GM23248 (cell line): ENCODE measurements at regions not wholly inside any gene's neighbourhood (a gene's known extent, or its start where the extent isn't known, plus 50 kb on each side); places are given as distances from the start of the nearest gene placed in this dataset.

Experiments used
- DNase-seq: peaks from one replicate; pipeline ENCODE4 v3.0.0-alpha.2; 2015
- H2AFZ ChIP-seq: fragments of 200-600 bp; sonication (generic); 2 replicates; pipeline ENCODE4 v1.6.1; 2016; ENCODE audit warnings: antibody characterized with exemption
- H3F3A ChIP-seq: fragments of 200-600 bp; sonication (generic); 2 replicates; pipeline ENCODE4 v1.6.1; 2016; ENCODE audit warnings: mild to moderate bottlenecking, antibody characterized with exemption, mixed run types; ENCODE audit not compliant: insufficient read depth
- H3K27ac ChIP-seq: fragments of 200-600 bp; sonication (generic); 2 replicates; pipeline ENCODE4 v1.5.1; 2016; ENCODE audit warnings: mild to moderate bottlenecking
- H3K27me3 ChIP-seq: fragments of 200-600 bp; sonication (generic); replicated peaks from 2 replicates; pipeline ENCODE4 v1.6.1; 2016; ENCODE audit warnings: mild to moderate bottlenecking; ENCODE audit not compliant: insufficient read depth
- H3K36me3 ChIP-seq: fragments of 200-600 bp; sonication (generic); 2 replicates; pipeline ENCODE4 v1.6.1; 2016; ENCODE audit warnings: low read depth, mild to moderate bottlenecking
- H3K4me1 ChIP-seq: fragments of 200-600 bp; sonication (generic); 2 replicates; pipeline ENCODE4 v1.6.1; 2016; ENCODE audit warnings: mild to moderate bottlenecking; ENCODE audit not compliant: insufficient read depth
- H3K4me2 ChIP-seq: fragments of 200-600 bp; sonication (generic); one replicate; pipeline ENCODE4 v1.6.1; 2016; ENCODE audit warnings: mild to moderate bottlenecking; ENCODE audit not compliant: unreplicated experiment
- H3K4me3 ChIP-seq: fragments of 200-600 bp; sonication (generic); 2 replicates; pipeline ENCODE4 v1.5.1; 2016; ENCODE audit warnings: mild to moderate bottlenecking
- H3K79me2 ChIP-seq: fragments of 200-600 bp; sonication (generic); 2 replicates; pipeline ENCODE4 v1.6.1; 2016; ENCODE audit warnings: mild to moderate bottlenecking; ENCODE audit not compliant: insufficient read depth
- H3K9ac ChIP-seq: fragments of 200-600 bp; sonication (generic); 2 replicates; pipeline ENCODE4 v1.6.1; 2016; ENCODE audit warnings: mild to moderate bottlenecking
- H3K9me2 ChIP-seq: fragments of 200-600 bp; sonication (generic); 2 replicates; pipeline ENCODE4 v1.6.1; 2016; ENCODE audit warnings: mixed run types, mild to moderate bottlenecking, moderate library complexity; ENCODE audit not compliant: insufficient read depth
- H3K9me3 ChIP-seq: fragments of 200-600 bp; sonication (generic); one replicate; pipeline ENCODE4 v1.6.1; 2017; ENCODE audit warnings: low read depth
- H4K20me1 ChIP-seq: fragments of 200-600 bp; sonication (generic); 2 replicates; pipeline ENCODE4 v1.6.0; 2016; ENCODE audit not compliant: insufficient read depth
- EZH2 ChIP-seq: fragments of 200-600 bp; sonication (generic); IDR thresholded peaks from 2 replicates; pipeline ENCODE4 v1.6.1; 2018; ENCODE audit warnings: antibody characterized with exemption, mild to moderate bottlenecking; ENCODE audit not compliant: insufficient read depth, poor library complexity, severe bottlenecking
- EZH2phosphoT487 ChIP-seq: fragments of 200-600 bp; sonication (generic); IDR thresholded peaks from 2 replicates; pipeline ENCODE4 v1.6.1; 2018; ENCODE audit warnings: antibody characterized with exemption, moderate library complexity, mild to moderate bottlenecking, low read depth; ENCODE audit not compliant: insufficient read depth
- WGBS, 2 experiments: methylation state at CpG; one replicate each; pipeline ENCODE4 v1.1.6; 2015 to 2017; ENCODE audit warnings: low lambda C conversion rate in 2 of 2, low coverage in 1 of 2; ENCODE audit errors: missing lambda C conversion rate in 2 of 2; 5-methylcytosine and 5-hydroxymethylcytosine counted together
- in situ Hi-C: fragments of 300-500 bp; cut with MboI; formaldehyde crosslinking; loops from 2 replicates; pipeline ENCODE4 v1.15.0; 2020

DNA sequence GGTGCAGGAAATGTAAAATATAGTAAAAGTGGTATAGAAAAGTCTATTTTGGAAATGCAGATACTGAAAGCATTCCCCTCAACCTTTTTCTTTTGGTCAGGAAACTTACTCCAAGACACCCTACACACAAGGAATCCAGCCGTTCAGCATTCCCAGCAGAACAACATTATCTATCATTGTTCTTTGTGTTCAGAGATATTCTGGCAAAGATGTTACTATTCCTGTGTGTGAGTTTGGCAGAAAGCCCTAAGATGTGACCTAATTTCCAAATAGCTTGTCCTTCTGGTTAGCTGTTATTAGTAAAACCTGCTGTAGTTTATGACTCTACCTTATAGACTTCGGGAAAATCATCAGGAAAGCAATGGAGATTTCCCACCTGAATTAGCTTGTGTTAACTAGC lies 78.1 kb upstream of the PELI1 start:
- H3K36me3 ChIP-seq, result no peaks in the 10 kb centered on the region
- WGBS, 2 experiments, result 8% methylated on average over 2 of the region's 2 CpGs

DNA sequence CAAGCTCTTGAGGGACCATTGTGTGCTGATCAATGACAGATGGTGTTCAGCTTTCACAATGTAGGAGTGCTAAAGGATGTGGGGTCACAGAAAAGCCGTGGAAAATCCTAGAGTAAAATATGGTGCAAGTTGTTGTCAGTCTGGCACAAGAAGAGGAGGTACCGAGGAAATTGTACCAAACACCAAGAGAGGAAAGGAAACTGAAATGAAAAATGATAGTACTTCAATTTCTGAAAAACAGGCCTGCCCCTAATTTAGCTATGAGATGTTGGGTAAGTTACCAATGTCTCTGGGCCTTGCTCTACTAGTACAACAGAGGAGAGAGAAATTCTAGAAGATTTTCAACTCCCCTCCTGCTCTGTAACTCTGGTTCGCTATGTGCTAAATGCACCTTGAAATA lies 78.8 kb upstream of the PELI1 start:
- Histone ChIP-seq H3K9me3 (no peaks in the 10 kb centered on the region), H3K27me3 (peaks cover 46% of the 10 kb centered on the region), H3K4me1 (no peaks in the 10 kb centered on the region), H3K4me2 (no peak overlapping the region), H4K20me1 (no peaks in the 10 kb centered on the region), H3K9me2 (no peaks in the 10 kb centered on the region), H3F3A (no peaks in the 10 kb centered on the region), H3K36me3 (no peaks in the 10 kb centered on the region), H3K4me3 (no peak overlapping the region), H3K79me2 (no peaks in the 10 kb centered on the region), H2AFZ (no peak overlapping the region), H3K9ac (no peak overlapping the region), H3K27ac (no peak overlapping the region)
- 81 to 88% methylated on average over 3 of the region's 3 CpGs for WGBS, 2 experiments
- in situ Hi-C loops, result no loop called here
- TF ChIP-seq EZH2phosphoT487, result no peak
- no peak for TF ChIP-seq EZH2
- DNase-seq, result no peak

More for the DNA sequence above, 78.1 kb upstream of the PELI1 start:
- no peaks in the 10 kb centered on the region for H3K9me3 ChIP-seq
- H3K4me2 ChIP-seq, result no peak overlapping the region
- DNase-seq, result peak; percentile 55
- no peaks in the 10 kb centered on the region for H4K20me1 ChIP-seq
- peaks cover 49% of the 10 kb centered on the region for H3K27me3 ChIP-seq
- H2AFZ ChIP-seq, result no peak overlapping the region
- no peaks in the 10 kb centered on the region for H3K79me2 ChIP-seq
- H3K4me1 ChIP-seq, result no peaks in the 10 kb centered on the region
- no peak overlapping the region for H3K4me3 ChIP-seq
- no peaks in the 10 kb centered on the region for H3K9me2 ChIP-seq
- no peak for TF ChIP-seq EZH2
- TF ChIP-seq EZH2phosphoT487, result no peak
- in situ Hi-C loops, result no loop called here
- H3K9ac ChIP-seq, result no peak overlapping the region
- H3F3A ChIP-seq, result no peaks in the 10 kb centered on the region
- H3K27ac ChIP-seq, result no peak overlapping the region

DNA sequence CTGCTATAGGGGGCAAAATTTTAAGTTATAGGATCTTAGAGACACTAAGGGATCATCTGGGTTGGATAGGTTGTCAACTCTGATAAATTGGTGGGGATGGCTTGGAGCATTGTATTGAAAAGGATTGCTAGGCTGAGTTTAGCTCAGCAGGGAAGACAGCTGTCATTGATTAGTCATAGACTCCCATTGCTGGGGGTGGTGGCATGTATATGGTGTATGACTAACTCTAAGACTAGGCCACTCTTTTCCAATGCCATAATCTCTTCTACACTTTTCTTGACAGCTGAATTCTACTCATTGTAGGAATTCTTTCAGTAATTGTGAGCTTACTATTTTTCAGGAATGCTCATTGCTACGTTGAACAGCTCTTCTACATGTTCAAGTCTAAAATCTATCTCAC lies 81.3 kb upstream of the PELI1 start:
- H3K27me3 ChIP-seq, result peaks cover 50% of the 10 kb centered on the region

DNA sequence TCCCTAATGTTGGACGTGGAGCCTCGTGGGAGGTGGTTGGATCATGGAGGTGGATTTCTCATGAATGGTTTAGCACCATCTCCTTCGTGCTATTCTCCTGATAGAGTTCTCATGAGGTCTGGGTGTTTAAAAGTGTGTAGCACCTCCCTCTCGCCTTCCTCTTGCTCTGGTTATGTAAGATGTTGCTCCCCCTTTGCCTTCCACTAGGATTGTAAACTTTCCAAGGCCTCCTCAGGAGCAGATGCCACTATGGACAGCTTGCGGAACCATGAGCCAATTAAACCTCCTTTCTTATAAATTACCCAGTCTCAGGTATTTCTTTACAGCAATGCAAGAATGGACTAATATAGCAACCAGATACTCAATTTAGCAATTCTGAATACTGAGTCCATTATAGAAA lies 82.4 kb upstream of the PELI1 start:
- H2AFZ ChIP-seq, result no peak overlapping the region
- no peaks in the 10 kb centered on the region for H4K20me1 ChIP-seq
- H3K9me2 ChIP-seq, result no peaks in the 10 kb centered on the region
- peaks cover 48% of the 10 kb centered on the region for H3K27me3 ChIP-seq
- no peak for DNase-seq
- no peaks in the 10 kb centered on the region for H3K79me2 ChIP-seq
- H3K4me3 ChIP-seq, result no peak overlapping the region
- no peak overlapping the region for H3K9ac ChIP-seq
- H3K36me3 ChIP-seq, result no peaks in the 10 kb centered on the region
- H3K4me1 ChIP-seq, result no peaks in the 10 kb centered on the region
- in situ Hi-C loops, result no loop called here
- TF ChIP-seq EZH2phosphoT487 (no peak), EZH2 (no peak)
- H3K4me2 ChIP-seq, result no peak overlapping the region
- H3K27ac ChIP-seq, result no peak overlapping the region
- H3K9me3 ChIP-seq, result no peaks in the 10 kb centered on the region
- no peaks in the 10 kb centered on the region for H3F3A ChIP-seq
- 64 to 68% methylated on average over 5 of the region's 5 CpGs for WGBS, 2 experiments

More for the DNA sequence above, 81.3 kb upstream of the PELI1 start:
- in situ Hi-C loops, result no loop called here
- DNase-seq, result peak; percentile 53
- WGBS, 2 experiments, result 19 to 21% methylated on average over 1 of the region's 1 CpG
- Histone ChIP-seq H3K4me3 (no peak overlapping the region), H4K20me1 (no peaks in the 10 kb centered on the region), H3K9me3 (no peaks in the 10 kb centered on the region), H3K4me2 (no peak overlapping the region), H2AFZ (no peak overlapping the region), H3F3A (no peaks in the 10 kb centered on the region), H3K27ac (no peak overlapping the region), H3K4me1 (no peaks in the 10 kb centered on the region), H3K36me3 (no peaks in the 10 kb centered on the region), H3K9ac (no peak overlapping the region), H3K79me2 (no peaks in the 10 kb centered on the region), H3K9me2 (no peaks in the 10 kb centered on the region)
- TF ChIP-seq EZH2phosphoT487, result no peak
- no peak for TF ChIP-seq EZH2

DNA sequence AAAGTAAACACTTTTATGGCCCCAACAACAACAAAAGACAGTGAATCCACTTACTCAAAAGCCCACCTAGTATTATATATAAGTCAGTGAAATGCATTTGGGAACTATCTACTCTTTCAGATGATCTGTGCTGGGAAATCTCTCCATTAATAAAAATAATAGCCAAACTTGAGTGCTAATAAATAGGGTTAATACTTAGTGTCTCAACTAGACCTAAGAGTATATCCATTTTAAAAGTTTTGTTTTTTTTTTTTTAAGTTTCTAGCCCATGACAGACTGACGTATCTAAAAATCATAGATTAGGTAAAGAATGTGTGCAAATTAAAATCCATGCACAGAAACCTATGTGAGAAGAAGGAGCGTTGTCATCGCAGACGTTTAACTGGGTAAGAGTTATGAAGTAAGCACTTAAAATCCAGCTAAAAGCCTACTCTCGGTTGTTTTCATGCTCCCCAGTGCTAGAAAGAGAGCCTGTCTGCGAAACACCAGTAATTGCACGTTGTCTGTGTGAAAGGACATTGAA lies 83.4 kb upstream of the PELI1 start:
- H3K4me3 ChIP-seq, result peak overlapping the region; percentile 71
- TF ChIP-seq EZH2phosphoT487, result no peak
- no peak for TF ChIP-seq EZH2

More for the DNA sequence above, 83.4 kb upstream of the PELI1 start:
- Histone ChIP-seq H3K27ac (no peak overlapping the region), H3K9ac (no peak overlapping the region), H3K9me3 (no peaks in the 10 kb centered on the region), H3K4me2 (peak overlapping the region; percentile 92), H3K27me3 (peaks cover 45% of the 10 kb centered on the region), H3F3A (no peaks in the 10 kb centered on the region), H3K36me3 (no peaks in the 10 kb centered on the region), H3K9me2 (no peaks in the 10 kb centered on the region), H3K79me2 (no peaks in the 10 kb centered on the region), H3K4me1 (no peaks in the 10 kb centered on the region), H2AFZ (peak overlapping the region; percentile 75), H4K20me1 (no peaks in the 10 kb centered on the region)
- 20 to 24% methylated on average over 7 of the region's 7 CpGs for WGBS, 2 experiments
- in situ Hi-C loops, result no loop called here
- peak; percentile 24 for DNase-seq
